Transverse colon (tissue), 4 donors: ENCODE measurements at regions not wholly inside any gene's neighbourhood (a gene's known extent, or its start where the extent isn't known, plus 50 kb on each side); places are given as distances from the start of the nearest gene placed in this dataset.

Source experiments
- DNase-seq: peaks from one replicate; pipeline ENCODE4 v3.0.0-alpha.2; 2019
- H3K27ac ChIP-seq, 4 donors: fragments of 200-600 bp; sonication (generic); 2 replicates each; pipeline ENCODE4 v1.5.1; 2016 to 2018; ENCODE audit warnings: inconsistent platforms in 4 of 4
- H3K27me3 ChIP-seq: fragments of 200-600 bp; sonication (generic); 2 replicates; pipeline ENCODE4 v1.5.1; 2017; ENCODE audit warnings: inconsistent platforms
- H3K36me3 ChIP-seq, 4 donors: fragments of 200-600 bp; sonication (generic); 2 replicates each; pipeline ENCODE4 v1.5.1; 2017 to 2019; ENCODE audit warnings: inconsistent platforms in 4 of 4
- H3K4me1 ChIP-seq, 4 donors: fragments of 200-600 bp; sonication (generic); 2 replicates each; pipeline ENCODE4 v1.5.1; 2017 to 2020; ENCODE audit warnings: inconsistent platforms in 4 of 4
- H3K4me3 ChIP-seq, 4 donors: fragments of 200-600 bp; sonication (generic); 1 replicate in 1 of 4; 2 replicates in 3 of 4; pipeline versions ENCODE4 v1.5.1 to v1.6.1; 2017 to 2019; ENCODE audit warnings: inconsistent platforms in 4 of 4
- H3K9me3 ChIP-seq, 2 donors: fragments of 200-600 bp; sonication (generic); 2 replicates each; pipeline ENCODE4 v1.5.1; 2017 to 2019; ENCODE audit warnings: inconsistent platforms in 2 of 2
- CTCF ChIP-seq, 5 experiments: fragments of 200-600 bp in 3 of 5; fragments of 450-650 bp in 2 of 5; sonication (generic) in 3 of 5; IDR thresholded peaks; 1 replicate in 2 of 5; 2 replicates in 3 of 5; pipeline ENCODE4 v1.5.1; 2016 to 2017; ENCODE audit warnings: antibody characterized with exemption in 5 of 5, inconsistent platforms in 3 of 5, mild to moderate bottlenecking in 2 of 5, moderate library complexity in 1 of 5
- EP300 ChIP-seq: sonication (generic); formaldehyde crosslinking; IDR thresholded peaks from one replicate; pipeline ENCODE4 v1.6.1; 2017; ENCODE audit warnings: antibody characterized with exemption, low read depth
- POLR2A ChIP-seq: fragments of 450-650 bp; IDR thresholded peaks from one replicate; pipeline ENCODE4 v1.6.1; 2016; ENCODE audit warnings: antibody characterized with exemption, mild to moderate bottlenecking, moderate library complexity
- POLR2AphosphoS5 ChIP-seq, 3 donors: sonication (generic); formaldehyde crosslinking; IDR thresholded peaks; one replicate each; pipeline ENCODE4 v1.6.1; 2016; ENCODE audit warnings: antibody characterized with exemption in 3 of 3
- whole genome bisulfite sequencing, 2 donors: methylation state at CpG; one replicate each; pipeline ENCODE4 v1.1.5; 2018; ENCODE audit warnings: low coverage in 1 of 2; 5-methylcytosine and 5-hydroxymethylcytosine counted together
- in situ Hi-C, 4 donors: fragments of 200-750 bp; cut with MboI; loops; one replicate each; pipeline versions ENCODE4 v1.15.0 to v1.15.1; 2017; ENCODE audit warnings: low sequenced_read_pairs in 3 of 4, low pct_ligation_motif_present in 1 of 4, low pct_unique_long_range_greater_than_20kb in 1 of 4
- intact Hi-C: fragments of 100-400 bp; cut with DNase I; formaldehyde crosslinking; loops from one replicate; pipeline ENCODE4 v1.15.1; 2023; ENCODE audit warnings: low total_unique reads

- Histone ChIP-seq H3K9me3 (no peaks in the 10 kb centered on the region), H3K27ac (peak overlapping the region in 3 of 4 donors; percentile 65 to 78 (median 73)), H3K4me1 (peaks cover 0 to 59% (median 24%) of the 10 kb centered on the region in 4 donors), H3K4me3 (no peak overlapping the region), H3K27me3 (no peaks in the 10 kb centered on the region), H3K36me3 (no peaks in the 10 kb centered on the region)
- WGBS, 2 donors, result 94 to 100% methylated on average over 7 of the region's 7 CpGs
- intact Hi-C loops, result no loop called here
- in situ Hi-C loops, result no loop called here
- TF ChIP-seq CTCF (IDR thresholded peaks at IDR 0.05), result no peak
- peak in 1 of 3 donors; percentile 35 for TF ChIP-seq POLR2AphosphoS5 (IDR thresholded peaks at IDR 0.05)
- DNase-seq, result no peak
Observed at GRCh38 chr14:73800970-73801515, 50.6 kb upstream of the PTGR2 start.

- no peak overlapping the region for H3K4me3 ChIP-seq
- in situ Hi-C loops, result no loop called here
- peaks cover 10 to 64% (median 36%) of the 10 kb centered on the region in 4 donors for H3K4me1 ChIP-seq
- H3K27me3 ChIP-seq, result no peaks in the 10 kb centered on the region
- intact Hi-C loops, result no loop called here
- H3K36me3 ChIP-seq, result no peaks in the 10 kb centered on the region
- 55 to 74% methylated on average over 3 to 4 of the region's 4 CpGs for WGBS, 2 donors
- no peak for DNase-seq
- no peaks in the 10 kb centered on the region for H3K9me3 ChIP-seq
- H3K27ac ChIP-seq, result peak overlapping the region; percentile 78 to 99 (median 94)
- TF ChIP-seq POLR2A (no peak), CTCF (IDR thresholded peaks at IDR 0.05) (no peak), EP300 (no peak), POLR2AphosphoS5 (IDR thresholded peaks at IDR 0.05) (no peak)
Observed at GRCh38 chr14:73797543-73798265, 53.9 kb upstream of the PTGR2 start.

GRCh38 chr14:73796893-73797542, 54.6 kb upstream of the PTGR2 start:
- intact Hi-C loops, result no loop called here
- peaks cover 10 to 57% (median 36%) of the 10 kb centered on the region in 4 donors for H3K4me1 ChIP-seq
- no peaks in the 10 kb centered on the region for H3K9me3 ChIP-seq
- no peaks in the 10 kb centered on the region for H3K36me3 ChIP-seq
- no peak for DNase-seq
- 74% methylated on average over 4 of the region's 4 CpGs; no CpG with 5 or more reads in 1 of the 2 donors for WGBS, 2 donors
- no peak for TF ChIP-seq CTCF (IDR thresholded peaks at IDR 0.05)
- no peak for TF ChIP-seq POLR2A
- TF ChIP-seq EP300, result no peak
- TF ChIP-seq POLR2AphosphoS5 (IDR thresholded peaks at IDR 0.05), result no peak
- no peaks in the 10 kb centered on the region for H3K27me3 ChIP-seq
- in situ Hi-C loops, result no loop called here
- H3K27ac ChIP-seq, result peak overlapping the region; percentile 78 to 99 (median 94)
- no peak overlapping the region for H3K4me3 ChIP-seq

GRCh38 chr14:73796415-73796814, 55.2 kb upstream of the PTGR2 start:
- Histone ChIP-seq H3K36me3 (no peaks in the 10 kb centered on the region), H3K9me3 (no peaks in the 10 kb centered on the region), H3K4me1 (peaks cover 10 to 53% (median 36%) of the 10 kb centered on the region in 4 donors), H3K4me3 (no peak overlapping the region), H3K27ac (peak overlapping the region; percentile 78 to 99 (median 94)), H3K27me3 (no peaks in the 10 kb centered on the region)
- intact Hi-C loops, result no loop called here
- 80 to 93% methylated on average over 2 of the region's 2 CpGs for WGBS, 2 donors
- TF ChIP-seq CTCF (IDR thresholded peaks at IDR 0.05) (no peak), POLR2AphosphoS5 (IDR thresholded peaks at IDR 0.05) (no peak), EP300 (no peak), POLR2A (no peak)
- DNase-seq, result no peak
- in situ Hi-C loops, result no loop called here
